WTC11 (cell line): ENCODE measurements at regions not wholly inside any gene's neighbourhood (a gene's known extent, or its start where the extent isn't known, plus 50 kb on each side); places are given as distances from the start of the nearest gene placed in this dataset.

Experiments used
- ATAC-seq: fragments of 200-7000 bp; cut with Tn5 transposase; 2 replicates; pipeline ENCODE4 v1.10.0; 2021; ENCODE audit warnings: mild to moderate bottlenecking, moderate library complexity
- CTCF ChIA-PET: fragments of 300-600 bp; sonication (Branson Sonifier 250); formaldehyde crosslinking; loops from one replicate; lab custom pipeline; 2021; ENCODE audit warnings: antibody characterized with exemption; lab: Charles Lee
- POLR2A ChIA-PET: fragments of 350-600 bp; sonication (Branson Sonifier 250); formaldehyde crosslinking; loops from one replicate; lab custom pipeline; 2021; ENCODE audit warnings: antibody characterized with exemption; lab: Charles Lee
- DNase-seq: peaks from one replicate; pipeline ENCODE4 v3.0.0; 2021; ENCODE audit warnings: low spot score
- H3K27ac Mint-ChIP-seq: 2 replicates; pipeline ENCODE4 v1.8.0; 2021; ENCODE audit warnings: mixed read lengths
- H3K27me3 Mint-ChIP-seq: 2 replicates; pipeline ENCODE4 v1.8.0; 2021; ENCODE audit warnings: low read depth, mild to moderate bottlenecking, moderate library complexity, mixed read lengths
- H3K36me3 Mint-ChIP-seq: 2 replicates; pipeline ENCODE4 v1.8.0; 2021; ENCODE audit warnings: mixed read lengths
- H3K4me1 Mint-ChIP-seq: 2 replicates; pipeline ENCODE4 v1.8.0; 2022; ENCODE audit warnings: mixed read lengths
- H3K4me3 Mint-ChIP-seq: 2 replicates; pipeline ENCODE4 v1.8.0; 2021; ENCODE audit warnings: mild to moderate bottlenecking, moderate library complexity, mixed read lengths
- H3K9me3 Mint-ChIP-seq: 2 replicates; pipeline ENCODE4 v1.8.0; 2021; ENCODE audit warnings: mixed read lengths
- ARID4B ChIP-seq: sonication (generic); formaldehyde crosslinking; IDR thresholded peaks from 2 replicates; pipeline ENCODE4 v1.8.0; 2023; ENCODE audit warnings: missing genetic modification reagents, mild to moderate bottlenecking, borderline replicate concordance
- CDX4 ChIP-seq: fragments of 250-450 bp; sonication (Bioruptor Pico); IDR thresholded peaks from 2 replicates; pipeline ENCODE4 v1.9.0; 2021; ENCODE audit warnings: moderate library complexity, mild to moderate bottlenecking, inconsistent platforms, borderline replicate concordance
- CTCF ChIP-seq: fragments of 200-600 bp; IDR thresholded peaks from 2 replicates; pipeline ENCODE4 v1.8.0; 2022; ENCODE audit warnings: antibody characterized with exemption
- ELF4 ChIP-seq: sonication (generic); formaldehyde crosslinking; IDR thresholded peaks from 2 replicates; pipeline ENCODE4 v1.8.1; 2022; ENCODE audit warnings: low read depth, mild to moderate bottlenecking, moderate library complexity, missing genetic modification reagents
- EMX1 ChIP-seq: fragments of 250-450 bp; sonication (Bioruptor Pico); IDR thresholded peaks from 2 replicates; pipeline ENCODE4 v1.8.0; 2021; ENCODE audit warnings: mild to moderate bottlenecking
- ERG ChIP-seq: fragments of 250-450 bp; sonication (Bioruptor Pico); IDR thresholded peaks from 2 replicates; pipeline ENCODE4 v1.8.0; 2021; ENCODE audit warnings: mild to moderate bottlenecking
- FOXJ3 ChIP-seq: sonication (generic); formaldehyde crosslinking; IDR thresholded peaks from 2 replicates; pipeline ENCODE4 v1.9.0; 2021; ENCODE audit warnings: missing genetic modification reagents, mild to moderate bottlenecking, borderline replicate concordance
- HMGA2 ChIP-seq: fragments of 250-450 bp; sonication (Bioruptor Pico); IDR thresholded peaks from 2 replicates; pipeline ENCODE4 v1.4.0; 2021; ENCODE audit warnings: mild to moderate bottlenecking, moderate library complexity
- IRF2 ChIP-seq: sonication (generic); formaldehyde crosslinking; IDR thresholded peaks from 2 replicates; pipeline ENCODE4 v1.8.0; 2022; ENCODE audit warnings: low read depth, missing genetic modification reagents, borderline replicate concordance
- KAT7 ChIP-seq: sonication (generic); formaldehyde crosslinking; IDR thresholded peaks from 2 replicates; pipeline ENCODE4 v1.8.1; 2023; ENCODE audit warnings: missing genetic modification reagents, mild to moderate bottlenecking, borderline replicate concordance
- MLX ChIP-seq: sonication (generic); formaldehyde crosslinking; IDR thresholded peaks from 2 replicates; pipeline ENCODE4 v1.8.1; 2023; ENCODE audit warnings: mild to moderate bottlenecking, missing genetic modification reagents, moderate library complexity
- MXD4 ChIP-seq: fragments of 250-450 bp; sonication (Bioruptor Pico); IDR thresholded peaks from 2 replicates; pipeline ENCODE4 v1.8.0; 2021; ENCODE audit warnings: mild to moderate bottlenecking, moderate library complexity, borderline replicate concordance
- NFATC4 ChIP-seq: fragments of 250-450 bp; sonication (Bioruptor Pico); IDR thresholded peaks from 2 replicates; pipeline ENCODE4 v1.9.0; 2021; ENCODE audit warnings: mild to moderate bottlenecking
- NFYB ChIP-seq: sonication (generic); formaldehyde crosslinking; conservative IDR thresholded peaks from 2 replicates; pipeline ENCODE4 v1.8.0; 2022; ENCODE audit warnings: low read depth, missing genetic modification reagents
- NR1H2 ChIP-seq: sonication (generic); formaldehyde crosslinking; IDR thresholded peaks from 2 replicates; pipeline ENCODE4 v1.9.0; 2021; ENCODE audit warnings: mild to moderate bottlenecking, moderate library complexity, missing genetic modification reagents
- PRDM15 ChIP-seq: sonication (generic); formaldehyde crosslinking; IDR thresholded peaks from 2 replicates; pipeline ENCODE4 v1.8.0; 2022; ENCODE audit warnings: missing genetic modification reagents
- TEAD1 ChIP-seq: sonication (generic); formaldehyde crosslinking; IDR thresholded peaks from 2 replicates; pipeline ENCODE4 v1.8.0; 2022; ENCODE audit warnings: mild to moderate bottlenecking, missing genetic modification reagents
- ZNF232 ChIP-seq: sonication (generic); formaldehyde crosslinking; IDR thresholded peaks from 2 replicates; pipeline ENCODE4 v1.8.0; 2022; ENCODE audit warnings: mild to moderate bottlenecking, missing genetic modification reagents
- ZNF423 ChIP-seq: fragments of 250-450 bp; sonication (Bioruptor Pico); IDR thresholded peaks from 2 replicates; pipeline ENCODE4 v2.1.2; 2022; ENCODE audit warnings: mild to moderate bottlenecking, moderate library complexity
- ZSCAN18 ChIP-seq: fragments of 250-450 bp; sonication (Bioruptor Pico); IDR thresholded peaks from 2 replicates; pipeline ENCODE4 v2.1.2; 2022; ENCODE audit warnings: mild to moderate bottlenecking, moderate library complexity

GRCh38 chr7:35416568-35416967 is 162.7 kb upstream of the TBX20 start:
- DNase-seq (no peak), ATAC-seq (no peak)
- CTCF ChIA-PET, result interaction anchor here (1.9 kb wide), 1 partner anchor 8 kb away, joined by 11 read pairs; no protein-coding TSS in a partner anchor
- TF ChIP-seq MXD4 (CRISPR knock-in tag) (no peak), NFATC4 (CRISPR knock-in tag) (no peak), KAT7 (CRISPR knock-in tag) (no peak), EMX1 (no peak), ELF4 (no peak), NFYB (CRISPR knock-in tag) (no peak), ZNF232 (no peak), NR1H2 (CRISPR knock-in tag) (no peak), CTCF (no peak), MLX (CRISPR knock-in tag) (no peak), FOXJ3 (CRISPR knock-in tag) (no peak), ARID4B (CRISPR knock-in tag) (no peak), TEAD1 (no peak)
- H3K27me3 Mint-ChIP-seq, result peaks cover 35% of the 10 kb centered on the region
- H3K36me3 Mint-ChIP-seq, result no peaks in the 10 kb centered on the region
- no peak overlapping the region for H3K27ac Mint-ChIP-seq
- H3K4me1 Mint-ChIP-seq, result no peaks in the 10 kb centered on the region
- H3K4me3 Mint-ChIP-seq, result no peak overlapping the region
- POLR2A ChIA-PET, result no interaction called here
- H3K9me3 Mint-ChIP-seq, result no peaks in the 10 kb centered on the region

GRCh38 chr7:35415411-35415822 is 161.5 kb upstream of the TBX20 start:
- Mint-ChIP-seq H3K9me3 (no peaks in the 10 kb centered on the region), H3K27ac (no peak overlapping the region), H3K4me3 (no peak overlapping the region), H3K27me3 (peaks cover 28% of the 10 kb centered on the region), H3K4me1 (no peaks in the 10 kb centered on the region), H3K36me3 (no peaks in the 10 kb centered on the region)
- POLR2A ChIA-PET, result no interaction called here
- CTCF ChIA-PET, result interaction anchor here (1.9 to 2.0 kb wide), 2 partner anchors 10 to 105 kb away, joined by 6 to 11 read pairs; no protein-coding TSS in a partner anchor
- no peak for DNase-seq
- ATAC-seq, result no peak
- TF ChIP-seq HMGA2 (CRISPR knock-in tag), result no peak
- TF ChIP-seq PRDM15 (CRISPR knock-in tag), result no peak
- no peak for TF ChIP-seq CDX4 (CRISPR knock-in tag)
- TF ChIP-seq ERG (CRISPR knock-in tag), result no peak
- no peak for TF ChIP-seq IRF2 (CRISPR knock-in tag)
- no peak for TF ChIP-seq ZNF423 (CRISPR knock-in tag)
- no peak for TF ChIP-seq ZSCAN18
